HEK293T (cell line): ENCODE measurements at regions not wholly inside any gene's neighbourhood (a gene's known extent, or its start where the extent isn't known, plus 50 kb on each side); places are given as distances from the start of the nearest gene placed in this dataset.

Experiments used
- CTCF ChIA-PET: fragments of 350-600 bp; formaldehyde crosslinking; extraction: SDS; loops from one replicate; lab custom pipeline; 2021; ENCODE audit warnings: antibody characterized with exemption, inconsistent platforms; lab: Yijun Ruan, JAX
- POLR2A ChIA-PET: fragments of 350-600 bp; formaldehyde crosslinking; extraction: SDS; loops from one replicate; lab custom pipeline; 2020; ENCODE audit warnings: antibody characterized with exemption, inconsistent platforms; lab: Yijun Ruan, JAX
- DNase-seq: peaks from one replicate; pipeline ENCODE4 v3.0.0; 2012; ENCODE audit warnings: mixed read lengths; ENCODE audit errors: extremely low spot score
- ARNT ChIP-seq: fragments of 450-650 bp; IDR thresholded peaks from 2 replicates; pipeline ENCODE4 v1.6.1; 2017; ENCODE audit warnings: mild to moderate bottlenecking
- BHLHE40 ChIP-seq: fragments of 450-650 bp; IDR thresholded peaks from 2 replicates; pipeline ENCODE4 v1.6.1; 2016; ENCODE audit warnings: mild to moderate bottlenecking, moderate library complexity, borderline replicate concordance
- CTBP1 ChIP-seq: fragments of 450-650 bp; IDR thresholded peaks from 2 replicates; pipeline ENCODE4 v1.6.1; 2016; ENCODE audit warnings: borderline replicate concordance
- ELF4 ChIP-seq: fragments of 450-650 bp; IDR thresholded peaks from 2 replicates; pipeline ENCODE4 v1.6.1; 2017; ENCODE audit warnings: antibody characterized with exemption
- FOXA1 ChIP-seq: fragments of 450-650 bp; IDR thresholded peaks from 2 replicates; pipeline ENCODE4 v1.6.1; 2016; ENCODE audit warnings: mild to moderate bottlenecking
- FOXK2 ChIP-seq: fragments of 450-650 bp; IDR thresholded peaks from 2 replicates; pipeline ENCODE4 v1.6.1; 2016; ENCODE audit warnings: mild to moderate bottlenecking
- FOXM1 ChIP-seq: fragments of 450-650 bp; IDR thresholded peaks from 2 replicates; pipeline ENCODE4 v1.6.1; 2017; ENCODE audit warnings: mild to moderate bottlenecking, borderline replicate concordance
- HDGF ChIP-seq: fragments of 450-650 bp; IDR thresholded peaks from 2 replicates; pipeline ENCODE4 v1.6.1; 2017; ENCODE audit warnings: antibody characterized with exemption, borderline replicate concordance
- L3MBTL2 ChIP-seq: fragments of 450-650 bp; conservative IDR thresholded peaks from 2 replicates; pipeline ENCODE4 v1.6.1; 2016; ENCODE audit warnings: mild to moderate bottlenecking
- LEF1 ChIP-seq: fragments of 450-650 bp; IDR thresholded peaks from 2 replicates; pipeline ENCODE4 v1.6.1; 2017; ENCODE audit warnings: mild to moderate bottlenecking, borderline replicate concordance
- NFRKB ChIP-seq: fragments of 450-650 bp; IDR thresholded peaks from 2 replicates; pipeline ENCODE4 v1.6.1; 2016; ENCODE audit warnings: mild to moderate bottlenecking, moderate library complexity
- PKNOX1 ChIP-seq: fragments of 450-650 bp; IDR thresholded peaks from 2 replicates; pipeline ENCODE4 v1.6.1; 2016
- SP1 ChIP-seq: fragments of 450-650 bp; IDR thresholded peaks from 2 replicates; pipeline ENCODE4 v1.6.1; 2017
- SUZ12 ChIP-seq: fragments of 450-650 bp; IDR thresholded peaks from 2 replicates; pipeline ENCODE4 v1.6.1; 2016; ENCODE audit warnings: mild to moderate bottlenecking
- TARDBP ChIP-seq: fragments of 450-650 bp; IDR thresholded peaks from 2 replicates; pipeline ENCODE4 v1.6.1; 2016
- ZNF384 ChIP-seq: fragments of 450-650 bp; IDR thresholded peaks from 2 replicates; pipeline ENCODE4 v1.6.1; 2016

- no peak for TF ChIP-seq ELF4
- TF ChIP-seq ZNF384: no peak
- TF ChIP-seq FOXK2: no peak
- no peak for TF ChIP-seq SUZ12
- no peak for TF ChIP-seq NFRKB
- no peak for TF ChIP-seq SP1
- ChIA-PET POLR2A (no interaction called here), CTCF (interaction anchor here (0.7 to 0.8 kb wide), 2 partner anchors 20 to 121 kb away, joined by 3 read pairs; no protein-coding TSS in a partner anchor)
- no peak for DNase-seq
These were observed 176.4 kb upstream of the GSE1 start for GRCh38 chr16:85436636-85437165.

- POLR2A ChIA-PET: no interaction called here
- no peak for TF ChIP-seq TARDBP
- TF ChIP-seq FOXM1: no peak
- TF ChIP-seq ARNT: no peak
- no peak for TF ChIP-seq LEF1
- no peak for TF ChIP-seq BHLHE40
- TF ChIP-seq SUZ12: no peak
- TF ChIP-seq L3MBTL2: no peak
- TF ChIP-seq FOXA1: no peak
- no peak for TF ChIP-seq NFRKB
- no peak for TF ChIP-seq ELF4
- no peak for TF ChIP-seq SP1
- TF ChIP-seq PKNOX1: no peak
- no peak for TF ChIP-seq HDGF
- no peak for TF ChIP-seq ZNF384
- no peak for TF ChIP-seq CTBP1
- no peak for TF ChIP-seq FOXK2
- CTCF ChIA-PET: interaction anchor here (0.7 to 0.8 kb wide), 2 partner anchors 20 to 120 kb away, joined by 3 read pairs; no protein-coding TSS in a partner anchor
- no peak for DNase-seq
These were observed 175.7 kb upstream of the GSE1 start for GRCh38 chr16:85437166-85438052.

- DNase-seq: no peak
- ChIA-PET POLR2A (no interaction called here), CTCF (no interaction called here)
- TF ChIP-seq L3MBTL2: no peak
- TF ChIP-seq FOXM1: no peak
- TF ChIP-seq LEF1: no peak
These were observed 174.0 kb upstream of the GSE1 start for GRCh38 chr16:85438981-85439685.

GRCh38 chr16:85440744-85441143 is 172.4 kb upstream of the GSE1 start:
- DNase-seq: no peak
- POLR2A ChIA-PET: no interaction called here
- CTCF ChIA-PET: interaction anchor here (0.7 kb wide), 1 partner anchor 175 kb away, joined by 3 read pairs; no protein-coding TSS in a partner anchor
- TF ChIP-seq PKNOX1 (no peak), LEF1 (no peak), FOXM1 (no peak), TARDBP (no peak), SP1 (no peak), ZNF384 (no peak), FOXA1 (no peak), FOXK2 (no peak), HDGF (no peak), ELF4 (no peak)

- TF ChIP-seq TARDBP: no peak
- TF ChIP-seq L3MBTL2: no peak
- TF ChIP-seq BHLHE40: no peak
- TF ChIP-seq FOXK2: no peak
- TF ChIP-seq NFRKB: no peak
- no peak for TF ChIP-seq LEF1
- no peak for TF ChIP-seq ELF4
- TF ChIP-seq FOXA1: no peak
- no peak for TF ChIP-seq ARNT
- TF ChIP-seq SP1: no peak
- no peak for TF ChIP-seq ZNF384
- TF ChIP-seq HDGF: no peak
- no peak for TF ChIP-seq CTBP1
- TF ChIP-seq SUZ12: no peak
- ChIA-PET POLR2A (no interaction called here), CTCF (interaction anchor here (0.6 to 2.1 kb wide), 3 partner anchors 20 to 174 kb away, joined by 3 to 9 read pairs (median 7); no protein-coding TSS in a partner anchor)
- DNase-seq: no peak
These were observed 171.8 kb upstream of the GSE1 start for GRCh38 chr16:85441189-85441889.
